ENCODE measurements at regions not wholly inside any gene's neighbourhood (a gene's known extent, or its start where the extent isn't known, plus 50 kb on each side); places are given as distances from the start of the nearest gene placed in this dataset.

DNA sequence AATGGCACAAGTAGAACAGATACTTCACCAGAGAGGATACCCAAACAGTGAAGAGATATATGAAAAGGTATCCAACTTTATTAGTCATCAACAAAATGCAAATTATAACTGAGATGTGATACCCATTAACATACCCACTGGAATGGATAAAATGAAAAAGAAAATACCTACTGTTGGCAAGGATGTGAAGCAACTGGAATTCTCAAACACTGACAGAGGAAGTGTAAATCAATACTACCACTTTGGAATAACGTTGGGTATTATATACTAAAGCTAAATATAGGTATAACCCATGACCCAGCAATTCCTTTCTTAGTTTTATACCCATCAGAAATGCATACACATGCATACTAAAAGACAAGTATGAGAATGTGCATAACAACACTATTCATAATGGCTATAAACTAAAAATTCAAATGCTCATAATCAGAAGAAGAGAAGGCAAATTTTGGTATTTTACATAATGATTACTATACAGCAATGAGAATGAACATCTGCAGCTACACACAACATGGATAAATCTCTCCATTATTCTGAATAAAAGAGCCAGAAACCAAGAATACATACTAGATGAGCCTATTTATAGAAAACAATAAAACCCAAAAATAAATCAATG lies 80.6 kb downstream of the RPL27A start:
- TF ChIP-seq, protein P1, sequence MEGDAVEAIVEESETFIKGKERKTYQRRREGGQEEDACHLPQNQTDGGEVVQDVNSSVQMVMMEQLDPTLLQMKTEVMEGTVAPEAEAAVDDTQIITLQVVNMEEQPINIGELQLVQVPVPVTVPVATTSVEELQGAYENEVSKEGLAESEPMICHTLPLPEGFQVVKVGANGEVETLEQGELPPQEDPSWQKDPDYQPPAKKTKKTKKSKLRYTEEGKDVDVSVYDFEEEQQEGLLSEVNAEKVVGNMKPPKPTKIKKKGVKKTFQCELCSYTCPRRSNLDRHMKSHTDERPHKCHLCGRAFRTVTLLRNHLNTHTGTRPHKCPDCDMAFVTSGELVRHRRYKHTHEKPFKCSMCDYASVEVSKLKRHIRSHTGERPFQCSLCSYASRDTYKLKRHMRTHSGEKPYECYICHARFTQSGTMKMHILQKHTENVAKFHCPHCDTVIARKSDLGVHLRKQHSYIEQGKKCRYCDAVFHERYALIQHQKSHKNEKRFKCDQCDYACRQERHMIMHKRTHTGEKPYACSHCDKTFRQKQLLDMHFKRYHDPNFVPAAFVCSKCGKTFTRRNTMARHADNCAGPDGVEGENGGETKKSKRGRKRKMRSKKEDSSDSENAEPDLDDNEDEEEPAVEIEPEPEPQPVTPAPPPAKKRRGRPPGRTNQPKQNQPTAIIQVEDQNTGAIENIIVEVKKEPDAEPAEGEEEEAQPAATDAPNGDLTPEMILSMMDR (IDR thresholded peaks at IDR 0.05) = no peak
- TF ChIP-seq ZFX (IDR thresholded peaks at IDR 0.05; ENCODE audit: borderline replicate concordance) = no peak

Data from 22Rv1 (cell line).